ENCODE measurements at regions not wholly inside any gene's neighbourhood (a gene's known extent, or its start where the extent isn't known, plus 50 kb on each side); places are given as distances from the start of the nearest gene placed in this dataset.

- TF ChIP-seq CTCF (IDR thresholded peaks at IDR 0.05) (no peak), POLR2A (IDR thresholded peaks at IDR 0.05) (no peak)
- H3K27ac ChIP-seq: no peak overlapping the region
- H3K27me3 ChIP-seq: no peaks in the 10 kb centered on the region
- intact Hi-C loops (cut with DNase I): no loop called here
- H3K9me3 ChIP-seq: no peaks in the 10 kb centered on the region
- no peaks in the 10 kb centered on the region for H3K4me1 ChIP-seq
- no peak overlapping the region for H3K4me3 ChIP-seq
- peak in 1 of 3 donors; percentile 17 for DNase-seq
- no peak for ATAC-seq
- no peaks in the 10 kb centered on the region for H3K36me3 ChIP-seq
- WGBS (ENCODE audit: insufficient coverage, low coverage, low lambda C conversion rate, missing lambda C conversion rate): 55% methylated on average over 2 of the region's 15 CpGs
Measured at GRCh38 chr5:176727983-176728675, 80.8 kb downstream of the TSPAN17 start.

GRCh38 chr5:176728831-176729251 lies 81.5 kb upstream of the UNC5A start:
- Histone ChIP-seq H3K4me1 (no peaks in the 10 kb centered on the region), H3K9me3 (no peaks in the 10 kb centered on the region), H3K27me3 (no peaks in the 10 kb centered on the region), H3K4me3 (no peak overlapping the region), H3K27ac (no peak overlapping the region), H3K36me3 (no peaks in the 10 kb centered on the region)
- no peak for ATAC-seq
- intact Hi-C loops (cut with DNase I): no loop called here
- WGBS (ENCODE audit: insufficient coverage, low coverage, low lambda C conversion rate, missing lambda C conversion rate): 59% methylated on average over 5 of the region's 11 CpGs
- peak in 1 of 3 donors; percentile 20 for DNase-seq
- TF ChIP-seq POLR2A (IDR thresholded peaks at IDR 0.05) (no peak), CTCF (IDR thresholded peaks at IDR 0.05) (no peak)

- Histone ChIP-seq H3K27ac (no peak overlapping the region), H3K27me3 (no peaks in the 10 kb centered on the region), H3K4me1 (no peaks in the 10 kb centered on the region), H3K4me3 (no peak overlapping the region), H3K9me3 (no peaks in the 10 kb centered on the region), H3K36me3 (no peaks in the 10 kb centered on the region)
- ATAC-seq: no peak
- no peak for TF ChIP-seq POLR2A (IDR thresholded peaks at IDR 0.05)
- no peak for TF ChIP-seq CTCF (IDR thresholded peaks at IDR 0.05)
- 62% methylated on average over 8 of the region's 10 CpGs for WGBS (ENCODE audit: insufficient coverage, low coverage, low lambda C conversion rate, missing lambda C conversion rate)
- peak in 1 of 3 donors; percentile 11 for DNase-seq
- intact Hi-C loops (cut with DNase I): no loop called here
Measured at GRCh38 chr5:176730815-176731475, 79.4 kb upstream of the UNC5A start.

- H3K4me3 ChIP-seq: no peak overlapping the region
- no peak overlapping the region for H3K27ac ChIP-seq
- no peaks in the 10 kb centered on the region for H3K27me3 ChIP-seq
- TF ChIP-seq POLR2A (IDR thresholded peaks at IDR 0.05): no peak
- TF ChIP-seq CTCF (IDR thresholded peaks at IDR 0.05): no peak
- no peaks in the 10 kb centered on the region for H3K4me1 ChIP-seq
- DNase-seq (peak in 1 of 3 donors; percentile 17), ATAC-seq (no peak)
- no peaks in the 10 kb centered on the region for H3K9me3 ChIP-seq
- intact Hi-C loops (cut with DNase I): no loop called here
- WGBS (ENCODE audit: insufficient coverage, low coverage, low lambda C conversion rate, missing lambda C conversion rate): 16% methylated on average over 5 of the region's 7 CpGs
- no peaks in the 10 kb centered on the region for H3K36me3 ChIP-seq
Measured at GRCh38 chr5:176731506-176732160, 78.7 kb upstream of the UNC5A start.

Data from right lobe of liver (tissue), 6 donors.